Activated T-helper 17 cell treated with anti-CD3 and anti-CD28 coated beads, Interleukin-2, amount 50 U/mL, for 72 hours (primary cell): ENCODE measurements at regions not wholly inside any gene's neighbourhood (a gene's known extent, or its start where the extent isn't known, plus 50 kb on each side); places are given as distances from the start of the nearest gene placed in this dataset.

Source experiments
- ATAC-seq: fragments of 150-1000 bp; cut with Tn5 transposase; replicated peaks from 2 replicates; pipeline ENCODE4 v1.10.0; 2021; ENCODE audit warnings: mild to moderate bottlenecking, moderate library complexity
- H3K27ac Mint-ChIP-seq: one replicate; pipeline ENCODE4 v1.8.0; 2022; ENCODE audit warnings: mixed read lengths
- H3K27me3 Mint-ChIP-seq: one replicate; pipeline ENCODE4 v1.8.0; 2022; ENCODE audit warnings: mixed read lengths
- H3K36me3 Mint-ChIP-seq: one replicate; pipeline ENCODE4 v1.8.0; 2022; ENCODE audit warnings: low read depth, mild to moderate bottlenecking, mixed read lengths
- H3K4me1 Mint-ChIP-seq: one replicate; pipeline ENCODE4 v1.8.0; 2022; ENCODE audit warnings: mixed read lengths
- H3K4me3 Mint-ChIP-seq: one replicate; pipeline ENCODE4 v1.8.0; 2022; ENCODE audit warnings: mild to moderate bottlenecking, mixed read lengths
- H3K9me3 Mint-ChIP-seq: one replicate; pipeline ENCODE4 v1.8.0; 2022; ENCODE audit warnings: mixed read lengths

DNA sequence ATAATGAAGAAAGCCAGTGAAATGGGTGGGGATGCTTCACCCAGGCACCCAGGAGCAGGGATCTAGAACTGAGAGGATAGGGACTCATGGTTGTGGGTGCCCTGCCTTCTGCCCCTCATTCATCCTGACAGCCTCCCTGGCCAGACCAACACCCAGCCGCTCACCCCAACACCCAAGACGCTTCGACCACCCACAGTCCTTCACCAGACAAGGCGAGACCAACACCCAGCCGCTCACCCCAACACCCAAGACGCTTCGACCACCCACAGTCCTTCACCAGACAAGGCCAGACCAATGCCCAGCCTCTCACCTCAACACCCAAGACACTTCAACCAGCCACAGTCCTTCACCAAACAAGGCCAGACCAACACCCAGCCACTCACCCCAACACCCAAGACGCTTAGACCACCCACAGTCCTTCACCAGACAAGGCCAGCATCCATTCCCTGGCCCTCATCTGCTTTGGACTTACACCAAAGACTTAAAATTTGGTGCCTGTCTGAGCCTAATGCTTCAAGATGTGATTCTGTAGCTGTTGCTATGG is 131.5 kb downstream of the ANKRD60 start:
- Mint-ChIP-seq H3K36me3 (no peaks in the 10 kb centered on the region), H3K27me3 (peaks cover 18% of the 10 kb centered on the region), H3K4me1 (no peaks in the 10 kb centered on the region), H3K27ac (no peak overlapping the region), H3K4me3 (no peak overlapping the region), H3K9me3 (no peaks in the 10 kb centered on the region)
- no peak for ATAC-seq

DNA sequence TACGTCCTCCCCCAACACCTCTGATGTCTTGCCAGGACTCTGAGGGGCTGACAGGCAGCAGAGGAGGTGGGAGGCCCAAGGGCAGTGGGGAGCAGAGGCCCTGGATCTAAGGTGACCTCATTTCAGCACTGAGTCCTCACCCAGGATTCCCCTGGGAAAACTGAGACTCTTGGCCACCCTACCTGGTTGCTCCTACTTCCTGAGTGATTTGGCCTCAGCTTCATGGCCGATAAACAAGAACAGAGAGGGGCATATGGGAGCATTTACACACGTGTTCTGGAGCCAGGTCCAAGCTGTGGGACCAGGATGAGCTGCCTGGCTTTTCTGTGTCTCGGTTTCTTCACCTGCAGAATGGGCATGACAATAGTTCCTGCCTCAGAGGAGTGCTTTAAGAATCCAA is 133.8 kb downstream of the ANKRD60 start:
- Mint-ChIP-seq H3K36me3 (no peaks in the 10 kb centered on the region), H3K9me3 (no peaks in the 10 kb centered on the region), H3K4me1 (no peaks in the 10 kb centered on the region), H3K4me3 (no peak overlapping the region), H3K27me3 (peaks cover 16% of the 10 kb centered on the region), H3K27ac (no peak overlapping the region)
- ATAC-seq = no peak

DNA sequence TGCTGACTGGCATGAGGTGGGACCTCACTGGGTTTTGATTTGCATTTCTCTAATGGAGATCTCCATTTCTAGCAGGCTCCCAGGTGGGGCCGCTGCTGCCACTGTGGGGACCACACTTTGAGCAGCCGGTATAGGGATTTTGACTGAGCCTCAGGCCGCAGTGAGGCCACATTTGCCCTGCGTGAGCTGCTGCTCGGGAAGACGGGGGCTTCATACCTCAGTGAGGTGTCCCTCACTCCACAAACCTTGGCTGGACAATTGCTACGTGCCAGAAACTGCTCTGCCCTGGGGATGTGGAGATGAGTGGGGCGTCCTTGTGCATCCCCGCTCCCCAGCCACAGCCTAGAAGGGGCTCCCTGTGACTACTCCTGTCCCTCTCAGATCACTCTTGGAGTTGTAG is 134.3 kb downstream of the ANKRD60 start:
- Mint-ChIP-seq H3K36me3 (no peaks in the 10 kb centered on the region), H3K27me3 (peaks cover 19% of the 10 kb centered on the region)

DNA sequence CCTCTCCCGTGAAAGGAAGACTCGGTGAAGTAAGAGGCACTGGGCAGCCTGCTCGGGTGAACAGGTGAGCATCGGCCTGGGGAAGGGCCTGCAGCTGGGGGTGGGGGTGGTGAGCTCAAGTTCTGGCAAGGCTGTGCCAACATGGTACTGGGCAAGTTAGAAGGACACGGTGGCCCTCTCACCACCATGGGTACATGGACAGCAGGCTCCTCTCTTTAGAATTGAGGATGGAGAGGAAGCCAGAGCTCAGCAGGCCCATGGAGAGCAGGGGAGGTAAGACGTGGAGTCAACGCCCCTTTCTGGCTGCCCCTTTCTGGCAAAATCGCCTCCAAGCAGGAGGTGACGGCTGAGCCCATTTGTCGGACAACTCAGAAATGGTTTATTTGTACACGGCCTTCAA is 135.6 kb downstream of the ANKRD60 start:
- no peak overlapping the region for H3K27ac Mint-ChIP-seq
- ATAC-seq = no peak
- H3K27me3 Mint-ChIP-seq = peaks cover 19% of the 10 kb centered on the region
- H3K36me3 Mint-ChIP-seq = no peaks in the 10 kb centered on the region
- H3K4me3 Mint-ChIP-seq = no peak overlapping the region
- no peaks in the 10 kb centered on the region for H3K9me3 Mint-ChIP-seq
- no peaks in the 10 kb centered on the region for H3K4me1 Mint-ChIP-seq

More for the DNA sequence above, 134.3 kb downstream of the ANKRD60 start:
- ATAC-seq = no peak
- Mint-ChIP-seq H3K27ac (no peak overlapping the region), H3K4me1 (no peaks in the 10 kb centered on the region), H3K9me3 (no peaks in the 10 kb centered on the region), H3K4me3 (no peak overlapping the region)

DNA sequence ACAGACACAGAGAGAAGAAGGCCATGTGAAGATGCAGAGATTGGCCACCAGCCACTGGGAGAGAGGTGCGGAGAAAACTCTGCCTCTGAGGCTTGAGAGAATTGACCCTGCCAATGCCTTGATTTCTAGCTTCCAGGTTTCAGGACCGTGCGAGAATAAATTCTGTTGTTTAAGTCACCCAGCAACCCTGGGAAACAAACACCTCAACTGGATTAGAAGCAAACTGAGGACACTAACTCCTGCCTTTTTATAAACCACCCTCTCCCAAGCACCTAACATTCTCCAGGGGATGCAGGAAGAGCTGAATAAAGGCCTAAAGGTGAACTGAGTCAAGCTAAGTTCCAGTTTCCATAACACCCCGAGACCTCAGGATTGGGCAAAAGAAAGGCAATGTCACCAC is 136.1 kb downstream of the ANKRD60 start:
- Mint-ChIP-seq H3K4me3 (no peak overlapping the region), H3K9me3 (no peaks in the 10 kb centered on the region), H3K36me3 (no peaks in the 10 kb centered on the region), H3K27ac (no peak overlapping the region), H3K27me3 (peaks cover 19% of the 10 kb centered on the region), H3K4me1 (no peaks in the 10 kb centered on the region)
- ATAC-seq = no peak

DNA sequence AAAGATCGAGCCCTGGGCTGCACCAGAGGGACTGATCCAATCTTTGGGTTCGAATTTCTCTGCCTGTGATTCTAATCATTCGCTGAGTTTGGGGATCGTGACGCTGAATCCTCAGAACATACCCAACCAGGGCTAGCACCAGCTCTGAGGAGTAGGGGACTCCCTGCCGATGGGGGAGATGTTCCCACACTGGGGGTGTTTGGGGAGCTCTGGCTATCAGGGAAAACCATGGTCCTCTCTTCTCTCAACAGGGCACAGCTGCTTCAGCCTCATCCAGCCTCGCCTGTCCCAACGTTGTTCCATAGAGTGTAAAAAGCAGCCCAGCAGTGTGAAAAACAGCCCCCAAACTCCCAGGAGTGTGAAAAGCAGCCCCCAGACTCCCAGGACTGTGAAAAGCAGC is 136.6 kb downstream of the ANKRD60 start:
- no peak for ATAC-seq
- Mint-ChIP-seq H3K4me1 (no peaks in the 10 kb centered on the region), H3K36me3 (no peaks in the 10 kb centered on the region), H3K4me3 (no peak overlapping the region), H3K27ac (no peak overlapping the region), H3K9me3 (no peaks in the 10 kb centered on the region), H3K27me3 (peaks cover 16% of the 10 kb centered on the region)

DNA sequence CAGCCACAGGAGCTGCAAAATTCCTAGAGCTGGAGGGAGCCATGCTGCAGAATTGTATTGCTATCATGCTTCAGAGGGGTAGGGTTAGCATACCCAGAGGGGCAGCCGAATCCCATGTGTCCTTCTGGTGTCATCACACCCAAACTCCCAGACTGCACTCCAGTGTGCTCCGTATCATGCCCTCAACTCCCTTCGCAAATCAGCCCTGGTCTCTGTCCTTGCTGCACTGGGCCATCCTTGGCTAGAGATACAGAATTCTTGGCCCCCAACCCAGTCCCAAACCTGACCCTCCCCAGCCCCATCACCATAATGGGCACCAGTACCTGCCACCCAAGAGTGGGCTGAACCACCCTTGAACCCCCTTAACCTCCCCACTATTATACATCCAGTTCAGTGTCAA is 138.3 kb downstream of the ANKRD60 start:
- Mint-ChIP-seq H3K36me3 (no peaks in the 10 kb centered on the region), H3K4me1 (no peaks in the 10 kb centered on the region)

DNA sequence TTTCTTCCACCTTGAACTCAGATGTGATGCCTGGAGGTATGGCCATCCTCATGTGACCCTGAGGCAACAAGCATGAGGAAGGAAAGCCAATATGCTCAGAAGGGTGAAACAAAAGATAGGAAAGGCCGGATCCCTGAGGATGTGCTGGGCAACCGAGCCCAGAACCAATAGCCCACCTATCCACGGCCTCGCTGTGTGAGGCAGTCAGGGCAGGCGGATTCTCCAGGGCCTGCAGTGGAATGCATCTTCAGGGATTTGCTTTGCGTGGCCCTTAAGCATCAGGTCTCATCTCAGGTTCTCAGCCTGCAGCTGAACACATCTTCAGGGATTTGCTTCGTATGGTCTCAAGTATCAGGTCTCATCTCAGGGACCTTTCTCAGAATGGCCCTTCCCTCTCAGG is 139.8 kb downstream of the ANKRD60 start:
- Mint-ChIP-seq H3K9me3 (no peaks in the 10 kb centered on the region), H3K27ac (no peak overlapping the region), H3K27me3 (peaks cover 15% of the 10 kb centered on the region), H3K4me3 (no peak overlapping the region), H3K36me3 (no peaks in the 10 kb centered on the region), H3K4me1 (no peaks in the 10 kb centered on the region)
- ATAC-seq = no peak

More for the DNA sequence above, 138.3 kb downstream of the ANKRD60 start:
- Mint-ChIP-seq H3K4me3 (no peak overlapping the region), H3K27ac (no peak overlapping the region), H3K27me3 (peaks cover 15% of the 10 kb centered on the region), H3K9me3 (no peaks in the 10 kb centered on the region)
- no peak for ATAC-seq

DNA sequence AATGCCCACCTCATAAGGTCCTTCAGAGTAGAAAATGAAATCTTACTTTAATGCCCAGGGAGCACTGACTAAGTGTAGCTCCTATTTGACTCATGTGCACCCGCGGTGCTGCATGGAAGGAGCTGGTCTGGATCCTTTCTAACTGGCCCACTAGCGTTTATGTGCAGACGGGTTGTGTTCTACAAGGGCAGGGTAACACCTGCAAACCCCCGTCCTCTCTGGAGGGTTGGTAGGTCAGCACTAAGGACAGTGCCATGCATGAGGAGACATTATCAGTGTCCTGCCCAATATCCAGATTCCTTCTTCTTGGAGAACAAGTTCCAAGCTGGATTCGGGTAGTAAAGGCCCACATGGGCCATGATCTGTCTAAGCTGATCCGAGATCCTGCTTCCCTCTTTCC is 140.3 kb downstream of the ANKRD60 start:
- Mint-ChIP-seq H3K27ac (no peak overlapping the region), H3K36me3 (no peaks in the 10 kb centered on the region)
- no peak for ATAC-seq

DNA sequence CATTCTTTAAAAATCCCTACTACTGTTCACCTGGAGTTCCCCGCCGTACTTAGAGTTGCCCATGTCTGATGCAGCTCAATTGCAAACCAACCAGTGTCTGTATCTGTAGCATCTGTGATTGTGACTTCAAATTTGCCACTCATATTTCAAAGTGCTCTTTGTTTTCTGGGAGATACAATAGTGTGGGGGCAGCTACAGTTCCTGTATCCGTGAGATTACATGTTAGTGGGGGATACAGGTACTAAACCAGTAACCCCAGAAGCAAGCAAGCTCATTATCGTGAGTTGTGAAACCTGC is 140.9 kb downstream of the ANKRD60 start:
- H3K4me3 Mint-ChIP-seq = no peak overlapping the region
- no peaks in the 10 kb centered on the region for H3K4me1 Mint-ChIP-seq
- no peak overlapping the region for H3K27ac Mint-ChIP-seq
- ATAC-seq = no peak
- no peaks in the 10 kb centered on the region for H3K9me3 Mint-ChIP-seq
- H3K27me3 Mint-ChIP-seq = peaks cover 17% of the 10 kb centered on the region
- no peaks in the 10 kb centered on the region for H3K36me3 Mint-ChIP-seq

More for the DNA sequence above, 140.3 kb downstream of the ANKRD60 start:
- Mint-ChIP-seq H3K27me3 (peaks cover 19% of the 10 kb centered on the region), H3K4me1 (no peaks in the 10 kb centered on the region), H3K4me3 (no peak overlapping the region), H3K9me3 (no peaks in the 10 kb centered on the region)

DNA sequence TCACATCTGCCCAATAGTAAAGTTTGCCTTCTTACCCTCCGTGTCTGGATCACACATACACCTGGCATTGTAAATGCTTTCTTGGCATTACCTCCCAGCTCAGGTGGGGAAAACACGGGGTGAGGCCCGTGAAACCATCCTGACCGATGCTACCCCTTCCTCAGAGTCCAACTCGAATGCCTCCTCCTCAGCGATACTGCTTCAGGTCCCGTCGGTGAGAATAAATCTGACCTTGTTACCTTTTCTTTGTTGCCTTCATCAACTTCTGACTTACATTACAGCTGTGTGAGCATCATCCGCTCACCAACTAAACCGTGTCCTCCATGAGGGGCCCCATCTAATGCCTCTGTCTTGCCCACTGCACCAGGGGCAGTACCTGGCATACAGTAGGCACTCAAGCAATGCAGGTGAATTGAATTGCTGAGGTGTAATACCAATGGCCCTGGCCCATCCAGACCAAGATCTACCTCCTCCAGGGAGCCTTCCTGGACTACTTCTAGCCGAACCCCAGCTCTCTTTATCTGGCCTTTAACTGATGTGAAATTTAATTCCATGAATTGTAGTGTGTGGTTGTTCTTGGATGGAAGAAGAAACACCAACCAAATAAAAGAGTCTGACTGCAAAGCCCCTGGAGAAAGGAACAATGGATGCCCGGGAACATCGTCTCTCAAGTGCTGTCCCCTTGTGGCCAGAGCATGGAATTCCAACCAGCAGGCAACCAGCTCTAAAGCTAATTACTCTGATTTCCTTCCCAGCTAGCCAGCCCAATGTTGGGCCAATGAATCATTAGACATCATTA is 141.5 kb downstream of the ANKRD60 start:
- no peak for ATAC-seq
- Mint-ChIP-seq H3K27ac (no peak overlapping the region), H3K4me1 (no peaks in the 10 kb centered on the region), H3K27me3 (peaks cover 12% of the 10 kb centered on the region), H3K36me3 (no peaks in the 10 kb centered on the region), H3K4me3 (no peak overlapping the region), H3K9me3 (no peaks in the 10 kb centered on the region)

DNA sequence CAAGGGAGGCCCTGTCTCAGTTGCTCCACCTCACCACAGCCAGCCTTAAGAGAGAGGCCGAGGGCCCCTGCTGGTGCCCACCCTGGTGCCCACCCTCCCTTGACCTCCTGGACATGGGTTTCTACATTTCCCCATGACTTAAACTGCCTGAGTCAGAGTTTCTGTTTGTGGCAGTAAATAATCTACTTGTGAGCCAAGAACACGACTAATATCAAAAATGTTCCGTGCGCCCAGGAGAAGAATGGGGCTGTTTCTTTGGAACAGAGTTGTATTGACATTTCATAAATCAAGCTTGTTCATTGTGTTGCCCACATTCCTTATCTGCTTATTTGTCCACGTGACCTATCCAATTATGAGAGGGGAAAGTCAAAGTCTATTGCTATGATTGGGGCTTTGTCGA is 143.5 kb downstream of the ANKRD60 start:
- peaks cover 7% of the 10 kb centered on the region for H3K27me3 Mint-ChIP-seq
- H3K4me3 Mint-ChIP-seq = no peak overlapping the region
- H3K9me3 Mint-ChIP-seq = no peaks in the 10 kb centered on the region
- no peaks in the 10 kb centered on the region for H3K36me3 Mint-ChIP-seq
- no peak overlapping the region for H3K27ac Mint-ChIP-seq
- H3K4me1 Mint-ChIP-seq = no peaks in the 10 kb centered on the region
- no peak for ATAC-seq

DNA sequence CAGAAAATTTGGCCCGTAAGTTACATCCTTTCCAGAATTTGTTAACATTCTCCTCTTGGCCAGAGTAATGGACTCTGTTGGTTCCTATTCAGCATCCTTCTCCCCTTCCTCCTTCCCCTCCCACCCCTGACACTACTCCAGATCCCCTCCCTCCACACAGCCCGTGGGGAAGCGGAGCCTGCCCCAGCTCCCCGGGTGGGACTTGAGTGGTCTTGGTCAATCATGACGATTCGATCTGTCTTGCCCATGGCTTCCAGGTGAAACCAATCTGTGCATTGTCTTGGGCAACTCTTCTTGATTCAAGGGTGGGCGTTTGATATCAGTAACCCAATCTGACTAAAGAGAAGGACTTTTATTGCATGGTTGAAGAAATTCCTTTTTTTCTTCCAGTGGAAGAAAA is 143.9 kb downstream of the ANKRD60 start:
- no peaks in the 10 kb centered on the region for H3K9me3 Mint-ChIP-seq
- H3K4me1 Mint-ChIP-seq = no peaks in the 10 kb centered on the region
- H3K27ac Mint-ChIP-seq = no peak overlapping the region
- H3K4me3 Mint-ChIP-seq = no peak overlapping the region
- H3K36me3 Mint-ChIP-seq = no peaks in the 10 kb centered on the region
- peaks cover 7% of the 10 kb centered on the region for H3K27me3 Mint-ChIP-seq
- ATAC-seq = no peak

DNA sequence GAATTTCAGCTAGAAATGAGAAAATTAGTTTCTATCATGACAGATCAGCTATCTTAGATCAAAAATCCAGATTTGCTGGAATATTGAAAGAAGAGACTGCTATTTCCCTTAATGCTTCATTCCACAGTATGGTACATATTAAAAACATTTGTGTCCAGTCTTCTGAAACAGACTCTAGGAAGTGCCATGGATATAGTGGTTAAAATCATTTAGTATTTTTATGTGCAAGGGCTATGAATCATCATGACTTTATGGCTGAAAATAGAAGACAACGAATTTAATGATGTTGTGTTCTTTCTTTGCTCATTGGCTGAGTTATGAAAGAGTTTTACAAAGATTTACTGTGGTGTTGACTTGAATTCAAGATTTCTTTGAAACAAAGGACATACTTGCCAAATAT is 146.6 kb downstream of the ANKRD60 start:
- Mint-ChIP-seq H3K4me3 (no peak overlapping the region), H3K36me3 (no peaks in the 10 kb centered on the region), H3K27ac (no peak overlapping the region), H3K27me3 (peaks cover 4% of the 10 kb centered on the region), H3K4me1 (no peaks in the 10 kb centered on the region), H3K9me3 (no peaks in the 10 kb centered on the region)
- no peak for ATAC-seq

DNA sequence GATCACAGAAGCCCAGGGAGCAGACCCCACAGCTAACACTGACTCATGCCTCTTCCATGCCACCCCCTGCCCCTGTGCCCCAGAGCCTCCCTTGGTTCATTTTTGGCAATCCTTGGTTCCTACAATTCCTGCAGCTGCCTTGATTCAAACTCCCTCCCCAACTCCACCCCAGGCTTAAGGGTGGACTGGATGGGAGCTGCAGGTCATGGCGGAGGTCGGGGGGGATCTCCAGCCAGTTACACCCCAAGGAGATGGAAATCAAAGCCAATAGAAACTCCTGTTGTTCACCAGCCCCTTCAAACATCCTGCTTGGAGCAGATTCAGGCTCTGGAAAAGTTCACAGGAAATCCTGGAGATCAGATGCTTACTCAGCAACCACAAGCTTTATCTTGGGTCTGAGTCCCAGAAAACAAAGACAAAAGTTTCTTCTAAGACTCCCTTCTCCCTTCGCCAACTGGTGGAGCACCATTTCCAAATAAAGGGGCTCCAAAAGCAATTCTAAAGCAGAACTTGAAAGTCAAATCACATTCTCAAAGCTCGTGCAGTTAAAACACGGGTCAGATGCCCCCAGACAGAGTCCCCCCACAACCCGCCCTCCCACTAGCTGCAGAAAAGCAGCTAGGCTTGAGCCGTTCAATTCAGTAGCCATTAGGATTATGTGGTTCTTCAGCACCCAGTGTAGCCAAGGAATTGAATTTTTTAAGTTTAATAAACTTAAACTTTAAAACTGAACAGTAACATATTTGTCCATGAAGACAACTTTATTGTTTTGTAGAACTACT is 149.5 kb downstream of the ANKRD60 start:
- no peaks in the 10 kb centered on the region for H3K9me3 Mint-ChIP-seq
- H3K4me1 Mint-ChIP-seq = no peaks in the 10 kb centered on the region
- no peak overlapping the region for H3K27ac Mint-ChIP-seq
- no peak overlapping the region for H3K4me3 Mint-ChIP-seq
- no peaks in the 10 kb centered on the region for H3K36me3 Mint-ChIP-seq
- no peak for ATAC-seq
- H3K27me3 Mint-ChIP-seq = peaks cover 7% of the 10 kb centered on the region
